ENCODE measurements at regions not wholly inside any gene's neighbourhood (a gene's known extent, or its start where the extent isn't known, plus 50 kb on each side); places are given as distances from the start of the nearest gene placed in this dataset.

DNA sequence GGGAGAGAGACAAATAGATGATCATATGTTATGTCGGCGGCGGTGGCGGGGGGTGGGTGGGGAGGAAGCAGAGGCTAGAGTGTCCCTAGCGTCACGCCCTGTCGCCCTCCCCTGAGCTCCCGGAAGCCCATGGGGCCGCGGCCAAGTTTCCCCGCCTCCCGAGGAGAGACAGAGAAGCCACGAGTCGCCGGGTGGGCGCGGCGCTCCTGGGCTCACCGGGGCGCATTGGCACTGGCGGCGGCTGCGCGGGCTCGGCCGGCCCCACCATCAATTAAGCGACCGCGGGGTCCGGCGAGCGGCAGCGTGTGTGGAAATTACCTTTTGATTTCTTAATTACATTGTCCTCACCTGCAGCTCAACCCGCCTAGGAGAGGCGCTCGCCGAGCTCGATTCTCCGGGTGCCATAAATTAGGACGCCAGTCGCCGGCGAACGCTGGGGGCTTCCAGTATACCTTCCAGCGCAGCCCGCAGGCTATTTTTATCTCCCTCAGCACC lies 119.9 kb upstream of the LHX5 start:
- TF ChIP-seq CTCF (IDR thresholded peaks at IDR 0.05) = no peak
- TF ChIP-seq POLR2A (IDR thresholded peaks at IDR 0.05; ENCODE audit: low read length) = no peak
- TF ChIP-seq, protein P1, sequence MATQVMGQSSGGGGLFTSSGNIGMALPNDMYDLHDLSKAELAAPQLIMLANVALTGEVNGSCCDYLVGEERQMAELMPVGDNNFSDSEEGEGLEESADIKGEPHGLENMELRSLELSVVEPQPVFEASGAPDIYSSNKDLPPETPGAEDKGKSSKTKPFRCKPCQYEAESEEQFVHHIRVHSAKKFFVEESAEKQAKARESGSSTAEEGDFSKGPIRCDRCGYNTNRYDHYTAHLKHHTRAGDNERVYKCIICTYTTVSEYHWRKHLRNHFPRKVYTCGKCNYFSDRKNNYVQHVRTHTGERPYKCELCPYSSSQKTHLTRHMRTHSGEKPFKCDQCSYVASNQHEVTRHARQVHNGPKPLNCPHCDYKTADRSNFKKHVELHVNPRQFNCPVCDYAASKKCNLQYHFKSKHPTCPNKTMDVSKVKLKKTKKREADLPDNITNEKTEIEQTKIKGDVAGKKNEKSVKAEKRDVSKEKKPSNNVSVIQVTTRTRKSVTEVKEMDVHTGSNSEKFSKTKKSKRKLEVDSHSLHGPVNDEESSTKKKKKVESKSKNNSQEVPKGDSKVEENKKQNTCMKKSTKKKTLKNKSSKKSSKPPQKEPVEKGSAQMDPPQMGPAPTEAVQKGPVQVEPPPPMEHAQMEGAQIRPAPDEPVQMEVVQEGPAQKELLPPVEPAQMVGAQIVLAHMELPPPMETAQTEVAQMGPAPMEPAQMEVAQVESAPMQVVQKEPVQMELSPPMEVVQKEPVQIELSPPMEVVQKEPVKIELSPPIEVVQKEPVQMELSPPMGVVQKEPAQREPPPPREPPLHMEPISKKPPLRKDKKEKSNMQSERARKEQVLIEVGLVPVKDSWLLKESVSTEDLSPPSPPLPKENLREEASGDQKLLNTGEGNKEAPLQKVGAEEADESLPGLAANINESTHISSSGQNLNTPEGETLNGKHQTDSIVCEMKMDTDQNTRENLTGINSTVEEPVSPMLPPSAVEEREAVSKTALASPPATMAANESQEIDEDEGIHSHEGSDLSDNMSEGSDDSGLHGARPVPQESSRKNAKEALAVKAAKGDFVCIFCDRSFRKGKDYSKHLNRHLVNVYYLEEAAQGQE (IDR thresholded peaks at IDR 0.05) = no peak
- TF ChIP-seq EP300 (IDR thresholded peaks at IDR 0.05) = no peak
- no peak for TF ChIP-seq RFX5 (IDR thresholded peaks at IDR 0.05)
- TF ChIP-seq FOSL2 (IDR thresholded peaks at IDR 0.05) = no peak
- no peak for TF ChIP-seq FOSL2 (CRISPR knock-in tag; IDR thresholded peaks at IDR 0.05)
- TF ChIP-seq JUNB (IDR thresholded peaks at IDR 0.05) = no peak
- TF ChIP-seq CHD4 (IDR thresholded peaks at IDR 0.05; ENCODE audit: borderline replicate concordance) = no peak
